ENCODE measurements at regions not wholly inside any gene's neighbourhood (a gene's known extent, or its start where the extent isn't known, plus 50 kb on each side); places are given as distances from the start of the nearest gene placed in this dataset.

DNA sequence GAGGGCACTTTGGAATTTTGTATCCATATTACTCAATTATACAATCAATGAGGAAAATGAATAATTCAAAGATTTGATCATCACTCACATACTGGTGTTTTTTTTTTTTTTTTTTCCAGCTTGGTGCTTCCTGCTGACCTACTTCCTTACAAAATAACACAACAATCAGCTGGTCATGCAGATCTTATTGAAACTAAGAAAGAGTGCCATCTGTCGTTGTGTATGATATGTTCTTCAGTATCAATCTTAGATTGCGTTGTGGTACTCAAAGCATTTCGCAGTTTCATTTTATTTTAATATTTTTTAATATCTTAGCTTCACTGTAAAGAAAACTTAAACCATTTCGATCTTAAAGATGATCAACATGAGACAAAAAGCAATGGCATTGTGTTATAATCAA lies 155.6 kb downstream of the OGFRL1 start:
- Histone ChIP-seq H3K36me3 (no peaks in the 10 kb centered on the region), H3K4me1 (peaks cover 0 to 15% (median 0%) of the 10 kb centered on the region in 4 donors), H3K4me3 (no peak overlapping the region), H3K9me3 (peaks cover 0 to 14% (median 1%) of the 10 kb centered on the region in 4 donors), H3K27ac (no peak overlapping the region), H3K27me3 (no peaks in the 10 kb centered on the region)
- TF ChIP-seq, protein P1, sequence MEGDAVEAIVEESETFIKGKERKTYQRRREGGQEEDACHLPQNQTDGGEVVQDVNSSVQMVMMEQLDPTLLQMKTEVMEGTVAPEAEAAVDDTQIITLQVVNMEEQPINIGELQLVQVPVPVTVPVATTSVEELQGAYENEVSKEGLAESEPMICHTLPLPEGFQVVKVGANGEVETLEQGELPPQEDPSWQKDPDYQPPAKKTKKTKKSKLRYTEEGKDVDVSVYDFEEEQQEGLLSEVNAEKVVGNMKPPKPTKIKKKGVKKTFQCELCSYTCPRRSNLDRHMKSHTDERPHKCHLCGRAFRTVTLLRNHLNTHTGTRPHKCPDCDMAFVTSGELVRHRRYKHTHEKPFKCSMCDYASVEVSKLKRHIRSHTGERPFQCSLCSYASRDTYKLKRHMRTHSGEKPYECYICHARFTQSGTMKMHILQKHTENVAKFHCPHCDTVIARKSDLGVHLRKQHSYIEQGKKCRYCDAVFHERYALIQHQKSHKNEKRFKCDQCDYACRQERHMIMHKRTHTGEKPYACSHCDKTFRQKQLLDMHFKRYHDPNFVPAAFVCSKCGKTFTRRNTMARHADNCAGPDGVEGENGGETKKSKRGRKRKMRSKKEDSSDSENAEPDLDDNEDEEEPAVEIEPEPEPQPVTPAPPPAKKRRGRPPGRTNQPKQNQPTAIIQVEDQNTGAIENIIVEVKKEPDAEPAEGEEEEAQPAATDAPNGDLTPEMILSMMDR (IDR thresholded peaks at IDR 0.05): no peak
- no peak for TF ChIP-seq EP300 (IDR thresholded peaks at IDR 0.05)
- no peak for TF ChIP-seq POLR2A (IDR thresholded peaks at IDR 0.05)
- 72 to 82% methylated on average over 4 of the region's 4 CpGs for WGBS, 2 donors
- DNase-seq (ENCODE audit: low spot score in 2 of 2): no peak

DNA sequence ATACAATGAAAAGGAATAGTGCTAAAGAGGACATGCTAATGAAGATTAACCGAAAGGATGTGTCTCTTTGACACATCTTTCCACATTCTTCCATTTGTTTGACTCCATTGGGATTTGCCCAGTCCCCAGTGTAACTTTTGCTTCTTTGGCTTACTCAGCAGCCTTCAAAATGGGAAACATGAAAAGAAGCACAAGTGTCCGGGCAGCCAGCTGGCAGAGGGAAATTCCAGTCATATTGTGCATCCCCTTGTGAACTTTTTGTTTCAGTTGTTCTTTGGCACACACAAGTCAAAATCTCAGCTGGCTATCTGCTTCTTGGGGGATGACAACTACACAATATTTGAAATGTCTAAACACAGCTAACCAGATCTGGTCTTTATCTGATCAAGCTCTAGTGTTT lies 157.4 kb downstream of the OGFRL1 start:
- H3K36me3 ChIP-seq: no peaks in the 10 kb centered on the region
- DNase-seq (ENCODE audit: low spot score in 2 of 2): no peak
- H3K27me3 ChIP-seq: no peaks in the 10 kb centered on the region
- peak overlapping the region in 2 of 4 donors; percentile 46 to 78 for H3K27ac ChIP-seq
- no peaks in the 10 kb centered on the region for H3K9me3 ChIP-seq
- WGBS, 2 donors: 25 to 37% methylated on average over 2 of the region's 2 CpGs
- no peak overlapping the region for H3K4me3 ChIP-seq
- TF ChIP-seq, protein P1 (IDR thresholded peaks at IDR 0.05): no peak
- TF ChIP-seq EP300 (IDR thresholded peaks at IDR 0.05) (peak in 1 of 2 donors; percentile 18), POLR2A (IDR thresholded peaks at IDR 0.05) (no peak)
- peaks cover 0 to 15% (median 0%) of the 10 kb centered on the region in 4 donors for H3K4me1 ChIP-seq

DNA sequence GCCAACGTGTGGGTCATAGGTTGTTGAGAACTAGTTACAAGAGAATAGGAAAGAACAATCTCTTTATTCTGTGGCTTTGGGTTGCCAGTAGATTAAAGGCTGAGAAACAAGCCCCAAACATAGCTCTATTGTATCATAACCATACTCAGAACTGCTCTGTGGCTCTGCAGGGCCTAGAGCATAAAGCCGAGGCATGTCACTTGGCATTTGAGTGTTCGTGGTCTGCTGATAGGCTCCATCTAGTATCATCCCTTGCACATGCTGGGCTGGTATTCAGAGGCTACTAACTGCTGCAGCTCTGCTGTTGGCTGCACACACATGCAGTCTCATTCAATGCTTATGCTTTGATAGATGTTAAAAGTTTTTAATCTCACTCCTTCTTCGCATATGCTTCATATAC lies 157.9 kb downstream of the OGFRL1 start:
- H3K4me1 ChIP-seq: peaks cover 0 to 15% (median 0%) of the 10 kb centered on the region in 4 donors
- no peaks in the 10 kb centered on the region for H3K36me3 ChIP-seq
- no peak overlapping the region for H3K4me3 ChIP-seq
- peak overlapping the region in 3 of 4 donors; percentile 31 to 78 (median 46) for H3K27ac ChIP-seq
- H3K27me3 ChIP-seq: no peaks in the 10 kb centered on the region
- no peak for TF ChIP-seq EP300 (IDR thresholded peaks at IDR 0.05)
- TF ChIP-seq, protein P1 (IDR thresholded peaks at IDR 0.05): no peak
- no peak for TF ChIP-seq POLR2A (IDR thresholded peaks at IDR 0.05)
- H3K9me3 ChIP-seq: no peaks in the 10 kb centered on the region
- no peak for DNase-seq (ENCODE audit: low spot score in 2 of 2)
- WGBS, 2 donors: 51 to 65% methylated on average over 4 of the region's 4 CpGs

DNA sequence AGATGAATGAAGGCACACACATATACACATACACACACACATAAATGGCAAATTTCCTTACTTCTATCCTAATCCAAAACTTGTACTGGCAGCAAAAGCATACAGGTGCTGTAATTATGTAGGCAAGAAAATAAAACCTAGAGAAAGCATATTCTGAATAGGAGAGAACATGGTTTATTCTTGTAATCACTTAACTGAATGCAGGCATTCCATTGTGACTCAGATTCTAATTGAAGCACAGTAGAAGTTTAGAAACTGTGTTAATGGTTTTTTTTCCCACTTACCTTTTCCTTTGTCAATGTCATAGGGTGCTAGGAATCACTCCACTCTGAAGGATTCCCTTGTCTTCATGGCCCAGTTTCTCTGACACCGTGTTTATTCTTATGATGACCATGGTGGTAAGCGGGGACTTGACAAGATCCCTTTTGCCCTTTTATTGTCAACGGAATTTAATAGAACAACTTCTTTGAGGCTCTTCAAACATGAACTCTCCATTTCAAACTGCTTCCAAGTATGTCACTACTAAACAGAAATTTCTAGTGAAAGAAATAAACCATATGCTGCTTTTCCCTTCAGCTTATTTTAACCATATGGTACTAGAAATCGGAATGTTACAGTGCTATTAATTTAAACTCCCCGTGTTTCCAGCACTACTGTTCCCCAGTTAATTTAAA lies 164.2 kb downstream of the OGFRL1 start:
- Histone ChIP-seq H3K4me1 (no peaks in the 10 kb centered on the region), H3K36me3 (no peaks in the 10 kb centered on the region), H3K9me3 (no peaks in the 10 kb centered on the region), H3K27me3 (no peaks in the 10 kb centered on the region), H3K4me3 (no peak overlapping the region), H3K27ac (no peak overlapping the region)
- TF ChIP-seq, protein P1 (IDR thresholded peaks at IDR 0.05): no peak
- TF ChIP-seq POLR2A (IDR thresholded peaks at IDR 0.05) (no peak), EP300 (IDR thresholded peaks at IDR 0.05) (no peak)
- WGBS, 2 donors: 84 to 87% methylated on average over 5 of the region's 5 CpGs
- no peak for DNase-seq (ENCODE audit: low spot score in 2 of 2)

DNA sequence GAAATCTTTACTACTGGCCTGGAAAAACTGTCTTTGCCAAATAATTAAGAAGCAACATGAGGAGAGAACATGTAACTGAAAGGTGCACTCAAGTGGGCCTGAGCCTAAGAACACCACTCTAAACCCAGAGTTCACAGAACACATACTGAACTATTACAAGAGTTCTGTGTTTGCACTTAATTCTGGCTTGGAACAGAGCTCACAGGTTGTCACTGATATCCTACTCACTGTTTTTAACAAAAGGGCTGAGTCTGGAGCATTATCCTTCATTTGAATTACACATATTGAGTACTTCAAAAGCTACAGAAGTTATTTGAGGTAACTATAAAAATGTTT lies 164.7 kb downstream of the OGFRL1 start:
- Histone ChIP-seq H3K27me3 (no peaks in the 10 kb centered on the region), H3K36me3 (no peaks in the 10 kb centered on the region), H3K4me3 (no peak overlapping the region), H3K27ac (no peak overlapping the region), H3K4me1 (no peaks in the 10 kb centered on the region), H3K9me3 (no peaks in the 10 kb centered on the region)
- no peak for TF ChIP-seq EP300 (IDR thresholded peaks at IDR 0.05)
- TF ChIP-seq, protein P1 (IDR thresholded peaks at IDR 0.05): no peak
- DNase-seq (ENCODE audit: low spot score in 2 of 2): no peak
